IPS DF 19.7 (cell line): ENCODE measurements at regions not wholly inside any gene's neighbourhood (a gene's known extent, or its start where the extent isn't known, plus 50 kb on each side); places are given as distances from the start of the nearest gene placed in this dataset.

Experiments
- DNase-seq: peaks from one replicate; pipeline ENCODE4 v3.0.0-alpha.2; 2013; ENCODE audit warnings: low read depth, low spot score

- DNase-seq: no peak
Observed at GRCh38 chr6:170178561-170179477, 112.1 kb downstream of the DLL1 start.

GRCh38 chr6:170177772-170178560 lies 112.9 kb downstream of the DLL1 start:
- no peak for DNase-seq

- no peak for DNase-seq
Observed at GRCh38 chr6:170176898-170177771, 113.7 kb downstream of the DLL1 start.

GRCh38 chr6:170176136-170176897 lies 114.6 kb downstream of the DLL1 start:
- DNase-seq: no peak

GRCh38 chr6:170175644-170176135 lies 115.2 kb downstream of the DLL1 start:
- no peak for DNase-seq

GRCh38 chr6:170174771-170175643 lies 115.9 kb downstream of the DLL1 start:
- DNase-seq: no peak

GRCh38 chr6:170174124-170174770 lies 116.6 kb downstream of the DLL1 start:
- DNase-seq: no peak

- DNase-seq: no peak
Observed at GRCh38 chr6:170173335-170173881, 117.5 kb downstream of the DLL1 start.

GRCh38 chr6:170172825-170173256 lies 118.0 kb downstream of the DLL1 start:
- no peak for DNase-seq

GRCh38 chr6:170172392-170172791 lies 118.5 kb downstream of the DLL1 start:
- DNase-seq: no peak

GRCh38 chr6:170167657-170168159 lies 123.2 kb downstream of the DLL1 start:
- DNase-seq: no peak

GRCh38 chr6:170166511-170167122 lies 124.3 kb downstream of the DLL1 start:
- no peak for DNase-seq

GRCh38 chr6:170165471-170166117 lies 125.3 kb downstream of the DLL1 start:
- DNase-seq: no peak

GRCh38 chr6:170165085-170165470 lies 125.8 kb downstream of the DLL1 start:
- DNase-seq: no peak

GRCh38 chr6:170164271-170164900 lies 126.5 kb downstream of the DLL1 start:
- no peak for DNase-seq

- no peak for DNase-seq
Observed at GRCh38 chr6:170163405-170164170, 127.3 kb downstream of the DLL1 start.
